HG03342 (cell line): ENCODE measurements at regions not wholly inside any gene's neighbourhood (a gene's known extent, or its start where the extent isn't known, plus 50 kb on each side); places are given as distances from the start of the nearest gene placed in this dataset.

Experiments
- ATAC-seq: cut with Tn5 transposase; IDR thresholded peaks from one replicate; pipeline ENCODE4 v1.9.1; 2021; ENCODE audit warnings: mild to moderate bottlenecking, moderate library complexity; ENCODE audit not compliant: unreplicated experiment

DNA sequence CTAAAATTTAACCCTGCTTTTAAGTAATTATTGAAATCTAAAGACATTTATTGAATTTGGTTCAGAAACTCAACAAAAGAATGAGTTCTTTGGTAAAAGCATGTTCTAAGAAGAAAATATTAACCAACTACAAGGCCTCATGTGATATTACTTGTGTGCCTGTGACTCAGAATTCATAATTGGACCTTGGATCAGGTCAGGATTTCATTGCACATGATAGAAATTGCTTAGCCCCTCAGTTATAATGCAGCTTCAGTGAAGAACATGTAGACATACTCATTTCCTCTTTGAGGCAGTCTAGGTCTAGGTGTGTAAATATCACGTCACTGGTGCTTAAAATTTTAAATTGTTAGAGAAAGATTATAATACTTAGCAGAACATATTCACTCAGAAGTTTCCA is 410.0 kb upstream of the SOX9 start:
- ATAC-seq: no peak

DNA sequence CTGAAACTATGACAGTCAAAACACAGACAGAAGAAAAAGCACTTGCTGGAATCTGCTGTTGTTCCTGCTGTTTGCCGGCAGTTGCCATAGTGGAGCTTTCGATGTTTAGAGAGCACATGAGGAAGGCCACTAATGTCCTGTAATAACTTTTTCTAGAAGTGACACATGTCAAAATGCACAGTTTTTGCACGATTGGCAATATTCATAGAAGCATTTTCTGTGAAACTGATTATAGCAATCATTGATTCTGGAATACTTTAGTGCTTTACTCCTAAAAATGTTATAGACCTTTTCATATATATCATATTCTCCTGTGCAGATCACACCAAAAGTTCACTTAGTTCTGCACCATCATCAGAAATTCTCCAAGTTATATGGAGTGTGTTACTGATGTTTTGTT is 407.0 kb upstream of the SOX9 start:
- ATAC-seq: no peak

DNA sequence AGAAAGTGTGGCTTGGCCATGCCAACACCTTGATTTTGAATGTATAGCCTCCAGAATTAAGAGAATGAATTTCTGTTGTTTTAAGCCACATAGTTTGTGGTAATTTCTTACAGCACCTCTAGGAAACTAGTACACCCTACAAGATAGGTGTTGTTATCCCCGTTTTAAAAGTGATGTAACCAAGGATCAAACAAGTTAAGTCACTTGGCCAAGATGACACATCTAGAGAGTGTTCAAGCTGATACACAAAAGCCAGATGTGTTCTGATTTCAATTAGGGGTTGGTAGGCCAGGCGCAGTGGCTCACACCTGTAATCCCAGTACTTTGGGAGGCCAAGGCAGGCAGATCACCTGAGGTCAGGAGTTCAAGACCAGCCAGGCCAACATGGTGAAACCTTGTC is 396.5 kb upstream of the SOX9 start:
- ATAC-seq: no peak

DNA sequence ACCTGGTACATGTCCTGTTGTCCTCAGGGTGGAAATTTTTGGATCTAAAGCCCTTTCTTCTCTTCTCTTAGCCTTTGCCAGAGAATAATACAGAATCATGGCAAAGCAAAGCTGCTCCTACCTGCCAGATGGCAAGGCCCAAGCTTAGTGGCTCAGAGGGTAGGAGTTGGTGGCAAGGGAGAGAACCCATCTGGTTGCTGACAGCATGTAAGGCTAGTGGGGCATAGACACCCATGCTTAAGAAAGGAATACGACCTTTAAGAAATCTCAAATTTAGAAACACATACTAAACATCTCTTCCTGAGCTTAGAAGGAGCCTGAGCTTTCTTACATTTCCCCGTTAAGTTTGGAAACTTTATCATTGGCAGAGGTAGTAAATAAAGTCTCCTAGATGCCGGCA is 395.0 kb upstream of the SOX9 start:
- no peak for ATAC-seq

DNA sequence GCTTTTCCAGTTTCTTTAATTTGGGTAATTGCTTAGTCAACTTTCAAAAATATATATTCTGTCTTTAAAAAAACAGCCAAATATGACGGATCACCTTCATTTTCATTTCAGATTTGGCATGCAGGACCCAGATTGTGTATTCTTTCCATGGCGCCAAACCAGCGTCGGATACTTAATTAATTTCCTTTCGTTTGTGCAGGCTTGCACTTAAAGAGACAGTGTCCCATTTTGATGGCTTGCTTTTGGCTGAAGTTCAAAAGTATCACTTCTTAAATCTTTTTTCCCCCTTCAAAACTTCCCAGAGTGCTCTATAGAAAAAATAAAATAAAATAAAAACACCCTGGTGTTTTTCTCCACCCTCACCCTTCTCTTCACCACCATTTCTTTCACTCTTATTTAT is 394.5 kb upstream of the SOX9 start:
- no peak for ATAC-seq

DNA sequence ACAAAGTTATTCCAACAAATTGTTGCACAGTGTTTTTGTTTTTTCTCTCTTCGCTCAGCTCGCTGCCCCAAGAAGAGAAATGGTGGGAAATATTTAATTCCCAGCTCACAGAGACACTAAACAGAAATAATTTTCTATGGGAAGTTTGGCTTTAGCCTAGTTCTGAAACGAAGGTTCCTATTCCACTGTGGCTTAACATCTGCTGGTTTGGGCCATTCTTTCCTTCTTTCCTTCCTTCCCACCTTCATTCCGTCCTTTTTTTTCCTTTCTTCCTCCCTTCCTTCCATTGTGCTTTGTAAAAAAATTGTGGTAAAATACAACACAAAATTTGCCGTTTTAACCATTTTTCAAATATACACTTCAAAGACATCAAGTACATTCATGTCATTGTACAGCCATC is 393.5 kb upstream of the SOX9 start:
- ATAC-seq: no peak

DNA sequence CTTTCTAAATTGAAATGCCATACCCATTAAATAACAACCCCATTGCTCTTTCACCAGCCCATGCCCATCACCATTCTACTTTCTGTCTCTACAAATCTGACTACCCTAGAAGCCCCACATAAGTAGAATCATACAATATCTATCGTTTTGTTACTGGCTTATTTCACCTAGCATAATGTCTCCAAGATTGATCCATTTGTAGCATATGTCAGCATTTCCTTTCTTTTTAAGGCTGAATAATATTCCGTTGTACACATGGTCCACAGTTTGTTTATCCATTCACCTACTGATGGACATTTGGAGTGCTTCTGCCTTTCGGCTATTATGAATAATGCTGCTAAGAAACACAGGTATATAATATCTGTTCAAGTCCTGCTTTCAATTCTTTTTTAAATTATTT is 393.1 kb upstream of the SOX9 start:
- no peak for ATAC-seq

DNA sequence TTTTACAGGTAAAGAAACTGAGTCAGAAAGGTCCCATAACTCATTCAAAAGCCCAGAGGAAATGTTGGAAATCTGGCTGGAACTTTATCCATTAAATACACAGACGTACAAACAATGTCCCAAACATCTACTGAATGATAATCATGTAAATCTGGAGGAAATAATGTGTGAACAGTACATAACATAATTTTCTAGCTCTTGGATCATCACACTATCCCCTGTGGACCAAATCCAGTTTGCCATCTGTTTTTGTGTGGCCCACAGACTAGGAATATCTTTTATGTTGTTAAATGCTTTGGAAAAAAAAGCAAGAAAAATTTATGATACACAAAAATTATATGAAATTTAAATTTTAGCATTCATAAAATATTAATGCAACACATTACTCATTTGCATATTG is 389.9 kb upstream of the SOX9 start:
- ATAC-seq: no peak

DNA sequence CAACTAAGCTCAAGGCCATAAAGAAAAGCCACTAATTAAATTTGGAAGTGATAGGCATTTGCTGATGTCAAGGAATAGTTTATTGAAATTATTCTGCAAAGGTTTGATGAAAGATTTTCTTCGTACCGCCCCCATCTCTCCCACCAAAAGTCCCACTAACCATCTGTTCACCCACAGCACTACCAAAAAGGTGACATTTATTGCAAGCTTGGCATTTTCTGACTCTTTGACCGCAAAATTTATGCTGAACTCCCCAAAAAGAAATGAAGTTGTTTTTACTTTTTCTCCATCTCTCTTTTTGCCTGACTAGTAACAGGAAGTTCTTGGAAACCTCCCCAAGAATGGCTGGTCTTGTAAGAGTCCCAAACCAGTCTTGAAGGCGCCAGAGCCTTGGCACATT is 384.9 kb upstream of the SOX9 start:
- ATAC-seq: no peak

DNA sequence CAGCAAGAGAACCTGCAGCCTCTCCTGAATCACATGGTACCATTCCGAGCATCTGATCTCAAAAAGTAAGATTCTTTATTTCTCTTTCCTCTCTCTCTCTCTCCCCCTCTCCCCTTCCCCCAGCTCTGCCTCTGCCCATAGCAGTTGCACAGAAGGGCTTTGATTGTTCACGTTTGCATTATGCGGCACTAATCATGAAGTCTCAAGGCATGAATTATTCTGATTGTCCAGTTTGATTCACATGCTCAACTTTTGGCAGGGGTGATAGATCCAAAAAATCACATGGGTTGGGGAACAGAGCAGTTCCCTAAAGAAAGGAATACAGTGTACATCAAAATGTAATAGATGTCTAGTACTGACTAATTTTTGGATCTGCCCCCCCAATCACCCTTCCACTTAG is 380.0 kb upstream of the SOX9 start:
- ATAC-seq: no peak

DNA sequence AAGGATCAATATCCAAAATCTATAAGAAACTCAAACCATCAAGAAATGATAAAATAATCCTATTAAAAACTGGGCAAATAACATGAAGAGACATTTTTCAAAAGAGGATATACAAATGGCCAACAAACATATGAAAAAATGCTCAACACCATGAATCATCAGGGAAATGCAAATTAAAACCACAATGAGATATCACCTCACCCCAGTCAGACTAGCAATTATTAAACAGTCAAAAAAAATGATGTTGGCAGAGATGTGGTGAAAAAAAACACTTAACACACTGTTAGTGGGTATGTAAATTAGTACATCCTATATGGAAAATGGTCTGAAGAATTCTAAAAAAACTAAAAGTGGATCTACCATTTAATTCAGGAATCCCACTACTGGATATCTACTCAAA is 379.0 kb upstream of the SOX9 start:
- no peak for ATAC-seq

DNA sequence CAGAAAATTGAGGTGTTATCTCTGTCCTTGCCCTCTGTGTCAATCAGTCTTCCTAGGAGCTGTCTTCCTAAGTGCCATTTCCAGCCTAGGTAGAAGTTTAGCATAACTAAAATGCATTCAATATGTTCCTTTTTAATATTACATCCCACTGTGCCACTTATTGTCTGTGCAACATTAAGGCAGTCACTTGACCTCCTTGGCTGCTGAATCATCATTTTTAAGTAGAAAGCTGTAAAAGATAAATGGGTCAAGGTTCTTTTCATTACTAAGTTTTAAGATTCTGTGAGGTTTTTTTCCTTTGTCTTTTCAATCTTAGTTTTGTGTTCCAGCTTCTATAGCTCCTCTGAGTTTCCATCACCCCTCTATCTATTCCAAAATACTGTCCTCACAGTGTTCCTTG is 371.9 kb upstream of the SOX9 start:
- no peak for ATAC-seq

DNA sequence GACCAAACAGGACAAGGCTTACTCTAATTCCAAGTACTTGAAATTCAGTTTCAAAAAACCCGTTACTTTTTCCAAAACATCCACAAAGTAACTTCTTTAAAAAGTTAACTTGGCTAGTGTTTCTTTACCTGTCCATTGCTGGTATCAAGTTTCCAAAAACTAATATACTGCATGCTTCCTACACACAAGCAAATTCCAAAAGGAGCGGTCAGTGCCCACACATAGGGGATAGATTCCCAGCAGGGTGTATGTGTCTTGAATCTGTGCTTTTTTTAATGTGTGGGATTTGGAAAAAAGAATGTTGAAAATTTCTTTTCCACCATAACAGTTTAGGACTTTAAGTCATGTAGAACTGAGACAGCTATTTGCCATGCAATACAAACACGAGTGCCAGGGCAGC is 367.8 kb upstream of the SOX9 start:
- ATAC-seq: no peak

DNA sequence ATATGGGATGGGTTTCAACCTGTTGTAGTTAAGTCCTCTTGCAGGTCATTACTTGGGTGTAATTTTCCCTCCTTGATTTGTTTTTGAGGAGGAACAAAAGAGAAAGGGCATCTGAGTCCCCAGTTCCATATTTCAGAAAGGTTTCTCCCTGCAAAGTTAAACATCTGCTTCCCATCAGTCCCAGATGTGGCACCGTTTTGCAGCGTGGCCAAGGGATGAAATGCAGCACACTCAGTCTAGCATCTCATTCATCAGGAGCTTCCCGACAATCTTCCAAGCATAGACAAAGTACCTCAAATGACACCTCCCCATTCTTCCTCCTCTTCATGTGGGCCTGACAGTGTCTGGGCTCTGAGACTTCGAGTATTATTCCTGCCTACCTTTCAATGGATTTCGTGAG is 363.7 kb upstream of the SOX9 start:
- ATAC-seq: no peak

DNA sequence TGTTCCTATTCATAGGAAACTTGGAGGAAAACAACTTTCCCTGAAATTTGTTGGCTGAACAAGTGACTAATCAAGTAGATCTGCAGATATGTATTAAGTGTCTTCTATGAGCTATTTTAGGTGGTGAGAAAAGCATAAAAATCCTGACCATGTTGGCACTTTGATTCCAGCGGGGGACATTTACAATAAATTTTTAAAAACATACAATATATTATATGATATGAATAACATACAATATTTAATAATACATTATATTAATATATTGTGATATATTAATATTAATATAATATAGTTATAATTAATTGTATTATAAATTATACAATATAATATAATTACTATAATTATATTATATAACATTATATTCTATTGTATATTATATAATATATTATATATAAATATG is 362.9 kb upstream of the SOX9 start:
- ATAC-seq: no peak

DNA sequence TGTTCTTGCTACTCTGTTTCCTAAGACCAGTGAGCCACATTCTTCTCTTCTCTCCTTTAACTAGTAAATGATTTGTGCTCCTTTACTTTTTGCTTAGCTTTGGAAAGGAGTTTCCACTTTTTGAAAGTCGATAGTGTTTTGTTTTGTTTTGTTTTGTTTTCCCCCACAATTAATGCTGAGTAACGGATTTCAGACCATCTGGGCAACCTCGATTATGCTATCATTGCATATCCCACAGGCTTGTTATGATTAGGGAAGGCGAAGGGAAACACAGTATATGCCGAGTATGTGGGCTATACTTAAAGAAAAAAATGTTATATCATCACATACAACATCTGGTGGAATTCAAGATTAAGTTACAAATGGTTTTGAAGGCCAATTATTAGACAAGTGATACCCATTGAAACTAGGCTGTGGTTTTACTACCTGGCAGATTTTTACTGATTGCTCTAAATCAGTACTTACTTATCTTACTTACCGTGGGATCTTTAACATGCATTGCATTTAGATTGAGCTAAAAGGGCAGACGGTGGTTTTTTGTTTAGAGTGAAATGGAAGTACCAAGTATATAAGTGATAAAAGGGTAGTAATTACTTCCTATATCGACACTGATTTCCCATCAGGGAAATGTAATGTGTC is 361.3 kb upstream of the SOX9 start:
- ATAC-seq: no peak

DNA sequence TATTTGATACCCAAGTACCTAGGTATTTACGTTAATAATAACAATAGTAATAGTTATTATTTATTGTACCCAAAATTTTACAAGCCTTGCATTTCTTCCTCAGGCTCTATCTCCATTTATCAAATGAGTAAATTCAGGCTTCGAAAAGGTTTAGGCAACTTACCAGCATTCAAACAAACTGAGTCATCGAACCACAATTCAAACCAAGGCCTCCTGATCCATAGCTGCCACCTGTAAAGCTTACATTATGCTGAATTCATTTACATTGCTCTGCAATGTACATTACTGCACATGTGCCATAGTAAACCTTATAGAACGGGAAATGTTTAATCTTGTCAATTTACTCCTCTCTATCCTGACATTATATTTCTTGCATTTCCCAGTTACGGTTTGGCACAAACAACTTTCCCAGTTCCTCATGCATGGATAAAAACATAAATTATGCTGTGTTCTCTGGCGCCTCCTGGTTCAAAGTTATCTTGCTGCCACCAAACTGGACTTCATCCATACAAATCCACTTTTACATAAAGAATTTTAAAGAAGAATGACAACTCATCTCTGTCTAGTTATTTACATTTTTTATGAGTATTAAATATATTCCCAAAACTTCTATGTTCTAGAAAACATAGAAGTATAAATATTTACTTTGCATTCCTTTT is 360.6 kb upstream of the SOX9 start:
- ATAC-seq: no peak

DNA sequence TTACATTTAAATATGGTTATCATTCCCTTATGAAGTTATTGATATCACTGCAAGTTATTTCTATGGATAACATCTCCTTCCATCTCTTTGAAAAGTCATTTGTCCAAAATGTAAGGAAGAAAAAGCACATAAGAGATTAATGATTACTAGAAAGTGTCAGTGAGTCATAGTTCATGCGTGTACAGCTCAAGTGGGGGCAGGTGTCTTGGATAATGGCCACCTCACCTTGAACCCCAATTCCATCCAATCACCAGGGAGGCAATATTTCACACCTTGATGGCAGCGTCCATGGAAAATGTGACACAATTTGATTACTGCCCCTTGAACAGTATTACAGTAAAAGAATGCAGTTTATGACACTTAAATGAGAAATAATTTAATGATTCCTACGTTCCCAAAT is 358.3 kb upstream of the SOX9 start:
- no peak for ATAC-seq

DNA sequence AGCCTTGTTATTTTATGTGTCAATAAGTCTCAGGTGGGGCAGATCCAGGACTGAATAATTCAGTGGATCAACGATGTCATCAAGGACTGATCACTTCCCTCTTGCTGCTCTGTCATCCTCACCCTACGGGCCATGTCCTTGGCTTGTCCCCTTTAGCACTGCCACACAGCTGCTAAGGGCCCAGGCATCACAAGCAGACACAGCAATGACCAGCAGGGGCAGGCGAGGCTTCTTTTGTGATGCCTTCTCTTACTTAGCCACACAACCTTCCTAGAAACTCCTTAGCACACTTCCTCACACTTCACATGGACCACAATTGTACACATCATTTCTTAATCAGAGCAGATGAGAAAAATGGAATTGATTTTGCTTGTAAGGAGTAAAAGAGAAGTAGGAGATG is 356.3 kb upstream of the SOX9 start:
- peak; percentile 64 for ATAC-seq

DNA sequence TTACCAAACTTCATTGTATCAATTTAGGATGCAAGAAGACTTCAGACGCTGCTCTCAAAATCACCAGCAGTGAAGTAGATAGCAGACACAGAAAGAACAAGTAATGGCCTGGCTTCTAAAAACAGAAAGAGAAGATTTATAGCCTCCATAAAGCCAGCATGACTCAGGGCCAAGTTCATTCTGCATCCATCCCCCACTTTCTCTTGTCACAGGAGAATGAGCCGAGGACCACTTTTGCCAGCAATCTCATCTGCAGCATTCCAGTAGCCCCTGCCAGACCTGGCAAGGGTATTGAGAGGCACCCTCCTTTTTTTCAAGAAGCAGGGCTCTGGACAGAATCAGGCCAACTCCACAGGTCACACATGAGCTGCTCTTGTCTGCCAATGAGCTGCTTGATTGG is 355.4 kb upstream of the SOX9 start:
- ATAC-seq: no peak

DNA sequence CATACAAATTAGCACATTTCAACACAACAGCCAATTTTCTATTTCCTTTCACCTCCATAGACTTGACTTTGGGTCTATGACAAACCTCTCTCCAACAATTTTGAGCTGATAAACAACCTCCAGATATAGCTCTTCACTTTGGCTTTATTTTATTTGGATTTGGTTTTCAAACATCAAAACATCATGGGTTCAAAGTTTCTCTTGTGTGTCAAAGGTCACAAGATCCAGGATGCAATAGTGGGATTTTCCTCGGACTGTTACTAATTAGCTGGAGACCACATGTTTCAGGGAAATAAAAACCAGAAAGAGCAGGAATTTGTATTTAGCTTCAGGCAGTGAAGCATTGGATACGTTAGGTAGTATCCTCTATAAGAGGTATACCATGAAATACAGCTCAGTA is 351.0 kb upstream of the SOX9 start:
- ATAC-seq: no peak

DNA sequence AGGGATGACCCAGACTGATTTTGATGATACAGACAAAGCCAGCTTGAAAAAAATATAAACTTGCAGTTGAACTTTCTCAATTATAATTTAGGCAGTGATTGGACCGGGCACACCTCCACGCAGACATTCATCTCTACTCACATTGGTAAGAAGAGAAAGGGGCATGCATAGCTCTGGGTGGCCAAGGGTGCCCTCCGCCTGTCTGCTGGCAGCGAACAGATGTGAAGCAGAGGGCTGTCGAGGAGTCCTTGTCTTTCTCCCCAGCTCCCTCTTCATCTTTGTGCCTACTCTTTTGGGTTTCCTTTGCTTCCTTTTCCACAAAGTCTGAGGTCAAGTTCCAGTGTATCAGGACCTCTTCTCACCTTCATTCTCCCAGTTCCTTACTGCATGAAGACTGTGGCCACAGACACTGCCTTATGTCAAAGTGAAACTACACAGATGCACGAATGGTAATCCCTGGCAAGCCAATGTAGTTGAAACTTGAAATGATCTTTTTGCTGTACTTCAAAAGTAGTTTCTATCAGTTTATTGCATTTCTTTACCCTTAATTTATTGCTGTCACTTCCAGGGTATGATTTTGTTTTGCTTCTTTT is 343.7 kb upstream of the SOX9 start:
- no peak for ATAC-seq

DNA sequence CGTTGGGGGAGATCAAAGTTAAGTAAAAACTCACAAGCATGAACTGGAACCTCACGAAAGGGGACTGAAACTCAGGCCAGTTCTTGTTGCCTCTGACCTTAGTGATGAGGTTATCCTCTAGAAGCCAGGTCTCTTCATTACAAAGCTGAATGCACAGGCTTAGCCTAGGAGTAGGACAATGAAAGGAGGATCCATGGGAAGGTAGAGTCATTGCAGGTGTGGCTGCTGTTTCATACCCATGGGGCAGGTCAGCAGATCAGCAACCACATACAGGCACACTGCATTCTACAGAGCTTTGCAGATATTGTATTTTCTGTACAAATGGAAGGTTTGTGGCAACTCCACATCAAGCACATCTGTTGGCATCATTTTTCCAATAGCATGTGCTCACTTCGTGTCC is 341.3 kb upstream of the SOX9 start:
- no peak for ATAC-seq
